ENCODE measurements at regions not wholly inside any gene's neighbourhood (a gene's known extent, or its start where the extent isn't known, plus 50 kb on each side); places are given as distances from the start of the nearest gene placed in this dataset.
A peak's percentile ranks its signal among the peaks of the same experiment; 100 is the strongest.

DNA sequence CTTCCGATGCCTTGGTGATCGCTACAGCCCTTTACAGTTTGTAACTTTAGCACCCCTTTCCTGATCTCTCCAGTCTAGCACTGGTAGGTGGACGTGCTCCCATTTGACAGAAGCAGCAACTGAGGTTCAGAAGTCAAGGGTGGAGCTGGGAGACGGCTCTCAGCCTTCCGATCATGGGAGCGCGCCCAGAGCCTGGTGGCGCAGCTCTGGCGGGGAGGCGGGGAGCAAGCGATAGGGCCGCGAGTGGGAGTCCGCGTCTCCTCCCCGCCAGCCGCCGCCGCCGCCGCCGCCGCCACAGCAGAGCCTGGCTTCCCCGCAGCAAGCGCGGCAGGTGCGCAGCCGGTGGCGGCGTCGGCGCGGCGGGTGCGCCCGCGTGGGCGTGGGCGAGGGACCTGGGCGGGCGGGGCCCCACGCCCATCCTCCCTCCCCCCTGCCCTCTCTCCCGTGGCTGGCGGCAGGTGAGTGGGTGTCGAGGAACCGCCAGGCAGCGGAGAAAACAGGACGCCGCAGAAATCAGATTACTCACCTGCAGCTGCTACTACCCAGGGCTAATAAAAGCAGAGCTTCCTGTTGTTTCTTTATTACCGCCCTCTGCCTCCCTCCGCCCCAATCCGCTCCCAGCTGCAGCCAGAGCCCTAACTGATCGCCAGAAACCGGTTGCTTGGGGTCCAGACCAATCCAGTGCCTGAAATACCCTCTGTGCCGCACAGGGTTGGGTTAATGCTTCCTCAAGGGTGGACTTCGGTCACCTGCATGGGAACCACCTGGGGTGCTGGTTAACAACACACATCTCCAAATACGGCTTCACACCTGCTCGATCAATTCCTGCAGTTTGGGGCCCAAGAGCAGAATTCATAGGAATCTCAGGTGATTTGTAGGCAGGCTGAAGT lies 60.2 kb upstream of the ID3 start:
- Histone ChIP-seq H3K27me3 (ENCODE audit: insufficient read depth, low read length, poor library complexity) (peaks cover 17% of the 10 kb centered on the region), H3K9me3 (ENCODE audit: insufficient read depth, low read length, severe bottlenecking) (no peaks in the 10 kb centered on the region), H2AFZ (ENCODE audit: low read depth, low read length) (0 out of 2 replicates have a peak overlapping the region, but pooled peaks have one; percentile 6), H3K4me1 (ENCODE audit: insufficient read depth, low read length) (peaks cover 43% of the 10 kb centered on the region), H3K27ac (ENCODE audit: low read length) (peak overlapping the region; percentile 77), H3K9ac (ENCODE audit: low read depth, low read length) (peak overlapping the region; percentile 31), H3K4me2 (ENCODE audit: insufficient read depth, low read length) (peak overlapping the region; percentile 39), H3K4me3 (ENCODE audit: low read depth in 1 of 2, low read length in 2 of 2) (peak overlapping the region in 1 of 2 experiments; percentile 16; a peak in 1 of 4 replicates), H3K79me2 (ENCODE audit: insufficient read depth, low read length) (no peaks in the 10 kb centered on the region), H4K20me1 (ENCODE audit: insufficient read depth, low read length) (no peaks in the 10 kb centered on the region), H3K36me3 (ENCODE audit: insufficient read depth, low read length) (no peaks in the 10 kb centered on the region)
- peak; percentile 88 for ATAC-seq (ENCODE audit: insufficient read depth, low read depth)
- TF ChIP-seq EZH2 (IDR thresholded peaks at IDR 0.05; ENCODE audit: borderline replicate concordance, low read depth, low read length, severe bottlenecking) (no peak), CTCF (IDR thresholded peaks at IDR 0.05; ENCODE audit: borderline replicate concordance, extremely low read depth, low read length, poor library complexity, severe bottlenecking) (no peak)
- DNase-seq: peak; percentile 82

DNA sequence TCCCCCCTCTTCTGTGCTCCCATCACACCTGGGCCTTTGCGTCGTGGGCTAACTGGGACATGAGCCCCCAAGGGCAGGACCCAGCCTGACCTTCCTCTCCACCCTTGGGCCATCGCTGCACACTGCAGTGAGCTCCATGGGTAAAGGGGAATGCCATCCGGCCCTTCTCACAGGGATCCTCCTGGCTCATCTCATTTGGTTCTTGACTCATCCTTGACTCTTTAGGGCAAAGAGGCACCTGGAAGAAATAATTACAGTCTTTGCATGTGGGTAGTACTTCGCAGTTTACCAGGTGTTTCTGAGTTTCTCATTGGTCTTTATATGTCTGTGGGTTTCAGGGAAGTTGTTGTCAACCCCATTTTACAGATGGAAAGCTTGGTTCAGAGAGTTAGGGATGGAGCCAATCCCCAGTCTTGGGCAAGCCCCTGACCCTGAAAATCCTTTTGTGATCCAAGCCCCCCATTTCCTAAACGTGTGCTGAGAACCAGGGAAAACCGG lies 59.3 kb upstream of the ID3 start:
- no peak overlapping the region for H3K4me3 ChIP-seq (ENCODE audit: low read depth in 1 of 2, low read length in 2 of 2)
- H3K27ac ChIP-seq (ENCODE audit: low read length): peak overlapping the region; percentile 66
- H4K20me1 ChIP-seq (ENCODE audit: insufficient read depth, low read length): no peaks in the 10 kb centered on the region
- ATAC-seq (ENCODE audit: insufficient read depth, low read depth) (no peak), DNase-seq (no peak)
- no peak overlapping the region for H3K9ac ChIP-seq (ENCODE audit: low read depth, low read length)
- TF ChIP-seq EZH2 (IDR thresholded peaks at IDR 0.05; ENCODE audit: borderline replicate concordance, low read depth, low read length, severe bottlenecking): no peak
- no peak for TF ChIP-seq CTCF (IDR thresholded peaks at IDR 0.05; ENCODE audit: borderline replicate concordance, extremely low read depth, low read length, poor library complexity, severe bottlenecking)
- peaks cover 46% of the 10 kb centered on the region for H3K4me1 ChIP-seq (ENCODE audit: insufficient read depth, low read length)
- peaks cover 17% of the 10 kb centered on the region for H3K27me3 ChIP-seq (ENCODE audit: insufficient read depth, low read length, poor library complexity)
- H3K9me3 ChIP-seq (ENCODE audit: insufficient read depth, low read length, severe bottlenecking): no peaks in the 10 kb centered on the region
- H3K36me3 ChIP-seq (ENCODE audit: insufficient read depth, low read length): no peaks in the 10 kb centered on the region
- H3K4me2 ChIP-seq (ENCODE audit: insufficient read depth, low read length): peak overlapping the region; percentile 39; the same call in 1 of the 2 replicates
- H3K79me2 ChIP-seq (ENCODE audit: insufficient read depth, low read length): no peaks in the 10 kb centered on the region
- H2AFZ ChIP-seq (ENCODE audit: low read depth, low read length): no peak overlapping the region

DNA sequence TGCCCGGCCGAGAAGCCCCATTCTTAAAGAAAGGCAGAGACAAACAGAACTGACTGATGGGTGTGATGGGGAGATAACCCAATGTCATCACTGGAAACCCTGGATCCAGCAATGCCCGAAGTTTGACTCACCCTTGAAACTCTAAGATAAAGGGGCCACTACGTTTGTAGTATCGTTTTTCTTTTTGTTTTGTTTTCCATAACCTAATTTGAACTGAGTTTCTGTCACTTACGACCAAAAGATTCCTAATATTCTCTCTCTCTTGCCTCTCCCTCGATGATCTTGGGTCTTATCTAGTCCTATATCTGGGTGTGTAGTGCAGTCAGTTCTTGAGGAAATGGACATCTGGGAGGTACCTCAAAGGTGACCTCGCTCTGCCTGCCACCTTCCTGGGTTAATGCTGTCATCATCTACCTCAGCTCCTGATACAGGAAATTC lies 57.8 kb upstream of the ID3 start:
- Histone ChIP-seq H3K27ac (ENCODE audit: low read length) (0 out of 2 replicates have a peak overlapping the region, but pooled peaks have one; percentile 6), H3K4me3 (ENCODE audit: low read depth in 1 of 2, low read length in 2 of 2) (no peak overlapping the region), H3K36me3 (ENCODE audit: insufficient read depth, low read length) (no peaks in the 10 kb centered on the region), H3K79me2 (ENCODE audit: insufficient read depth, low read length) (no peaks in the 10 kb centered on the region), H4K20me1 (ENCODE audit: insufficient read depth, low read length) (no peaks in the 10 kb centered on the region), H3K4me1 (ENCODE audit: insufficient read depth, low read length) (peaks cover 61% of the 10 kb centered on the region), H3K9me3 (ENCODE audit: insufficient read depth, low read length, severe bottlenecking) (no peaks in the 10 kb centered on the region), H2AFZ (ENCODE audit: low read depth, low read length) (no peak overlapping the region), H3K9ac (ENCODE audit: low read depth, low read length) (no peak overlapping the region), H3K27me3 (ENCODE audit: insufficient read depth, low read length, poor library complexity) (peaks cover 17% of the 10 kb centered on the region), H3K4me2 (ENCODE audit: insufficient read depth, low read length) (no peak overlapping the region)
- ATAC-seq (ENCODE audit: insufficient read depth, low read depth): no peak
- no peak for DNase-seq
- TF ChIP-seq CTCF (IDR thresholded peaks at IDR 0.05; ENCODE audit: borderline replicate concordance, extremely low read depth, low read length, poor library complexity, severe bottlenecking): no peak
- no peak for TF ChIP-seq EZH2 (IDR thresholded peaks at IDR 0.05; ENCODE audit: borderline replicate concordance, low read depth, low read length, severe bottlenecking)
